Naive thymus-derived CD4-positive, alpha-beta T cell (primary cell): ENCODE measurements at regions not wholly inside any gene's neighbourhood (a gene's known extent, or its start where the extent isn't known, plus 50 kb on each side); places are given as distances from the start of the nearest gene placed in this dataset.

ENCODE experiments used
- ATAC-seq: fragments of 150-1000 bp; cut with Tn5 transposase; 2 replicates; pipeline ENCODE4 v1.10.0; 2021; ENCODE audit warnings: mild to moderate bottlenecking, moderate library complexity
- CTCF ChIA-PET: fragments of 350-600 bp; sonication (Branson Sonifier 250); formaldehyde crosslinking; loops from one replicate; lab custom pipeline; 2021; ENCODE audit warnings: antibody characterized with exemption; lab: Charles Lee
- POLR2A ChIA-PET: fragments of 350-600 bp; sonication (Branson Sonifier 250); formaldehyde crosslinking; loops from one replicate; lab custom pipeline; 2021; ENCODE audit warnings: antibody characterized with exemption, inconsistent platforms; lab: Charles Lee
- DNase-seq, 9 donors: peaks; one replicate each; pipeline versions ENCODE4 v3.0.0 to v3.0.0-alpha.2; 2020 to 2022; ENCODE audit warnings: mixed read lengths in 1 of 9
- H3K27ac ChIP-seq: one replicate; pipeline ENCODE4 v1.7.0; 2013; ENCODE audit warnings: mild to moderate bottlenecking, low read depth, low read length, moderate library complexity
- H3K27me3 ChIP-seq, 2 donors: one replicate each; pipeline ENCODE4 v1.7.0; 2013; ENCODE audit warnings: low read length in 2 of 2, mild to moderate bottlenecking in 2 of 2, moderate library complexity in 2 of 2; ENCODE audit not compliant: control insufficient read depth in 2 of 2, insufficient read depth in 2 of 2
- H3K36me3 ChIP-seq, 3 experiments: 1 replicate in 2 of 3; 2 replicates in 1 of 3; pipeline ENCODE4 v1.7.0; 2013; ENCODE audit warnings: low read length in 3 of 3, mild to moderate bottlenecking in 3 of 3, moderate library complexity in 1 of 3; ENCODE audit not compliant: insufficient read depth in 3 of 3, control insufficient read depth in 2 of 3
- H3K4me1 ChIP-seq, 2 donors: one replicate each; pipeline ENCODE4 v1.7.0; 2013; ENCODE audit warnings: low read length in 2 of 2, mild to moderate bottlenecking in 2 of 2, moderate library complexity in 1 of 2; ENCODE audit not compliant: control insufficient read depth in 2 of 2, insufficient read depth in 2 of 2
- H3K4me3 ChIP-seq: 2 replicates; pipeline ENCODE4 v1.7.0; 2013; ENCODE audit warnings: mild to moderate bottlenecking, low read length
- H3K9me3 ChIP-seq, 3 experiments: 1 replicate in 2 of 3; 2 replicates in 1 of 3; pipeline ENCODE4 v1.7.0; 2013; ENCODE audit warnings: low read length in 3 of 3; ENCODE audit not compliant: control insufficient read depth in 2 of 3
- H3K27ac Mint-ChIP-seq, 9 donors: one replicate each; pipeline ENCODE4 v1.8.0; 2020 to 2022; ENCODE audit warnings: mixed read lengths in 9 of 9, mild to moderate bottlenecking in 8 of 9, moderate library complexity in 5 of 9, inconsistent platforms in 2 of 9
- H3K27me3 Mint-ChIP-seq, 5 donors: one replicate each; pipeline ENCODE4 v1.8.0; 2021 to 2022; ENCODE audit warnings: mixed read lengths in 5 of 5, mild to moderate bottlenecking in 1 of 5
- H3K36me3 Mint-ChIP-seq, 5 donors: one replicate each; pipeline ENCODE4 v1.8.0; 2020 to 2022; ENCODE audit warnings: mixed read lengths in 5 of 5, mild to moderate bottlenecking in 3 of 5, inconsistent platforms in 1 of 5
- H3K4me1 Mint-ChIP-seq, 7 donors: one replicate each; pipeline ENCODE4 v1.8.0; 2020 to 2022; ENCODE audit warnings: mixed read lengths in 7 of 7, mild to moderate bottlenecking in 3 of 7, inconsistent platforms in 1 of 7
- H3K4me3 Mint-ChIP-seq, 10 donors: one replicate each; pipeline ENCODE4 v1.8.0; 2020 to 2022; ENCODE audit warnings: mild to moderate bottlenecking in 10 of 10, mixed read lengths in 10 of 10, moderate library complexity in 6 of 10, inconsistent platforms in 2 of 10
- H3K9me3 Mint-ChIP-seq, 11 donors: one replicate each; pipeline ENCODE4 v1.8.0; 2020 to 2022; ENCODE audit warnings: mixed read lengths in 11 of 11, mild to moderate bottlenecking in 4 of 11, inconsistent platforms in 1 of 11, moderate library complexity in 1 of 11
- intact Hi-C, 2 donors: fragments of 100-400 bp; cut with micrococcal nuclease; formaldehyde crosslinking; loops; one replicate each; pipeline ENCODE4 v1.15.1; 2023

DNA sequence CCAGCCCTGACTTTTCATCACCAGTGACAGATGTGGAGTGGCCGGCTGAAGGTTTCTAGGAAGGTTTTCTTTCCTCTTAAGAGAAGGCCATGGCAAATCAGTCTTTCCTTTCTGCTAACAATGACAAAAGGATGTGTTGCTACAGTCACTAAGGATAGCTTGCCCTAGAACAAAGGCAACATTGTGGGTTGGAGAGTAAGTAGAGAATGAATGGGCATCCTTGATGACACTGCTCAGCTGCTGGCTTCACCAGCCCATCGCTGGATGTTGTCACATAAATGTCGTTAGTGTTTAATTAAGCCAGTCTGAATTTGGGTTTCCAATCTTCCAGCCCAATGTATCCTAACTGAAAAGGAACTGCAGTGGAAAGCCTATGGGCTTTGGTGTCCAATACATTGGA, 168.4 kb downstream of the ZIC5 start:
- peaks cover 0 to 5% (median 0%) of the 10 kb centered on the region in 7 donors for H3K4me1 Mint-ChIP-seq
- CTCF ChIA-PET, result no interaction called here

GRCh38 chr13:99802416-99802815, 169.2 kb downstream of the ZIC5 start:
- Mint-ChIP-seq H3K4me1 (peaks cover 0 to 5% (median 0%) of the 10 kb centered on the region in 7 donors), H3K27me3 (no peaks in the 10 kb centered on the region), H3K9me3 (peaks cover 0 to 4% (median 0%) of the 10 kb centered on the region in 11 donors), H3K4me3 (no peak overlapping the region), H3K27ac (no peak overlapping the region), H3K36me3 (peaks cover 0 to 19% (median 5%) of the 10 kb centered on the region in 5 donors)
- Histone ChIP-seq H3K27ac (no peak overlapping the region), H3K36me3 (no peaks in the 10 kb centered on the region), H3K27me3 (no peaks in the 10 kb centered on the region), H3K4me1 (no peaks in the 10 kb centered on the region), H3K9me3 (no peaks in the 10 kb centered on the region), H3K4me3 (no peak overlapping the region)
- intact Hi-C loops, result no loop called here
- no peak for DNase-seq
- ATAC-seq, result no peak
- POLR2A ChIA-PET, result no interaction called here
- CTCF ChIA-PET, result no interaction called here

More for the DNA sequence above, 168.4 kb downstream of the ZIC5 start:
- POLR2A ChIA-PET, result no interaction called here
- Histone ChIP-seq H3K27ac (no peak overlapping the region), H3K4me1 (no peaks in the 10 kb centered on the region), H3K9me3 (no peaks in the 10 kb centered on the region), H3K27me3 (no peaks in the 10 kb centered on the region), H3K36me3 (no peaks in the 10 kb centered on the region), H3K4me3 (no peak overlapping the region)
- H3K4me3 Mint-ChIP-seq, result no peak overlapping the region
- DNase-seq (no peak), ATAC-seq (no peak)
- intact Hi-C loops, result no loop called here
- H3K27me3 Mint-ChIP-seq, result no peaks in the 10 kb centered on the region
- no peak overlapping the region for H3K27ac Mint-ChIP-seq
- peaks cover 0 to 20% (median 5%) of the 10 kb centered on the region in 5 donors for H3K36me3 Mint-ChIP-seq
- peaks cover 0 to 4% (median 0%) of the 10 kb centered on the region in 11 donors for H3K9me3 Mint-ChIP-seq

DNA sequence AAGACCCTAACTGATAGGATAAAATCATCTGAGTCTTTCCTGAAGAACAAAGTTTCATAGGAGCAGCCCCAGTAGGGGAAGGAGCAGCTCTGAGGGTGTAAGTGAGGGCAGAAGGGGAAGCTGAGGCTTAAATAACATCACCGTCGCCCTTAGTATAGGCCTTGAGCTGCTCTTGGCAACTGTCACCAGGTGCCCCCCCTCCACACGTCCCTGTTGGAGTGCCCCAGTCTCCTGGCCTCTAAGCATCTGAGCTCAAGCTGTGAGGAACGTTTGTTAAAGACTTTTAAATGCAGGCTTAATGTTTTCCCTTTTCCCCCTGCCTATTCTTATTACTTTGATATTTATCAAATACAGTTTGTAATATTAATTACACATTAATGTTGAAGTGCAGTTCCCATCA, 170.6 kb downstream of the ZIC5 start:
- ATAC-seq (no peak), DNase-seq (no peak)
- no peak overlapping the region for H3K27ac Mint-ChIP-seq
- no peak overlapping the region for H3K4me3 Mint-ChIP-seq
- ChIA-PET POLR2A (no interaction called here), CTCF (no interaction called here)
- no peaks in the 10 kb centered on the region for H3K36me3 ChIP-seq
- no peaks in the 10 kb centered on the region for H3K9me3 ChIP-seq
- no peak overlapping the region for H3K27ac ChIP-seq
- no peak overlapping the region for H3K4me3 ChIP-seq
- H3K27me3 ChIP-seq, result no peaks in the 10 kb centered on the region
- peaks cover 0 to 4% (median 0%) of the 10 kb centered on the region in 11 donors for H3K9me3 Mint-ChIP-seq
- peaks cover 0 to 5% (median 0%) of the 10 kb centered on the region in 7 donors for H3K4me1 Mint-ChIP-seq
- H3K27me3 Mint-ChIP-seq, result no peaks in the 10 kb centered on the region
- intact Hi-C loops, result no loop called here
- peaks cover 0 to 17% (median 5%) of the 10 kb centered on the region in 5 donors for H3K36me3 Mint-ChIP-seq
- H3K4me1 ChIP-seq, result no peaks in the 10 kb centered on the region

GRCh38 chr13:99800011-99800410, 171.6 kb downstream of the ZIC5 start:
- ChIA-PET CTCF (no interaction called here), POLR2A (no interaction called here)
- Histone ChIP-seq H3K27me3 (no peaks in the 10 kb centered on the region), H3K4me3 (no peak overlapping the region), H3K36me3 (no peaks in the 10 kb centered on the region), H3K27ac (no peak overlapping the region), H3K4me1 (no peaks in the 10 kb centered on the region), H3K9me3 (no peaks in the 10 kb centered on the region)
- Mint-ChIP-seq H3K36me3 (peaks cover 0 to 18% (median 5%) of the 10 kb centered on the region in 5 donors), H3K4me3 (no peak overlapping the region), H3K4me1 (peaks cover 0 to 5% (median 0%) of the 10 kb centered on the region in 7 donors), H3K27ac (no peak overlapping the region), H3K9me3 (peaks cover 0 to 5% (median 0%) of the 10 kb centered on the region in 11 donors), H3K27me3 (no peaks in the 10 kb centered on the region)
- intact Hi-C loops, result no loop called here
- DNase-seq, result no peak
- ATAC-seq, result no peak

GRCh38 chr13:99798756-99799155, 172.8 kb downstream of the ZIC5 start:
- ChIA-PET POLR2A (no interaction called here), CTCF (no interaction called here)
- Mint-ChIP-seq H3K36me3 (peaks cover 0 to 17% (median 0%) of the 10 kb centered on the region in 5 donors), H3K27ac (no peak overlapping the region), H3K4me3 (no peak overlapping the region), H3K9me3 (peaks cover 0 to 5% (median 0%) of the 10 kb centered on the region in 11 donors), H3K4me1 (peaks cover 0 to 5% (median 0%) of the 10 kb centered on the region in 7 donors), H3K27me3 (no peaks in the 10 kb centered on the region)
- Histone ChIP-seq H3K4me3 (no peak overlapping the region), H3K9me3 (no peaks in the 10 kb centered on the region), H3K36me3 (no peaks in the 10 kb centered on the region), H3K27ac (no peak overlapping the region), H3K4me1 (no peaks in the 10 kb centered on the region), H3K27me3 (no peaks in the 10 kb centered on the region)
- intact Hi-C loops, result no loop called here
- no peak for ATAC-seq
- no peak for DNase-seq

- DNase-seq, result no peak
- Histone ChIP-seq H3K27ac (no peak overlapping the region), H3K9me3 (no peaks in the 10 kb centered on the region), H3K36me3 (no peaks in the 10 kb centered on the region), H3K4me3 (no peak overlapping the region), H3K4me1 (no peaks in the 10 kb centered on the region), H3K27me3 (no peaks in the 10 kb centered on the region)
- intact Hi-C loops, result no loop called here
- peaks cover 0 to 5% (median 0%) of the 10 kb centered on the region in 11 donors for H3K9me3 Mint-ChIP-seq
- H3K27ac Mint-ChIP-seq, result no peak overlapping the region
- H3K27me3 Mint-ChIP-seq, result no peaks in the 10 kb centered on the region
- ChIA-PET CTCF (no interaction called here), POLR2A (no interaction called here)
- H3K36me3 Mint-ChIP-seq, result peaks cover 0 to 16% (median 0%) of the 10 kb centered on the region in 5 donors
- no peak overlapping the region for H3K4me3 Mint-ChIP-seq
- peaks cover 0 to 5% (median 0%) of the 10 kb centered on the region in 7 donors for H3K4me1 Mint-ChIP-seq
- ATAC-seq, result no peak
Measured at GRCh38 chr13:99797691-99798090, 173.9 kb downstream of the ZIC5 start.

DNA sequence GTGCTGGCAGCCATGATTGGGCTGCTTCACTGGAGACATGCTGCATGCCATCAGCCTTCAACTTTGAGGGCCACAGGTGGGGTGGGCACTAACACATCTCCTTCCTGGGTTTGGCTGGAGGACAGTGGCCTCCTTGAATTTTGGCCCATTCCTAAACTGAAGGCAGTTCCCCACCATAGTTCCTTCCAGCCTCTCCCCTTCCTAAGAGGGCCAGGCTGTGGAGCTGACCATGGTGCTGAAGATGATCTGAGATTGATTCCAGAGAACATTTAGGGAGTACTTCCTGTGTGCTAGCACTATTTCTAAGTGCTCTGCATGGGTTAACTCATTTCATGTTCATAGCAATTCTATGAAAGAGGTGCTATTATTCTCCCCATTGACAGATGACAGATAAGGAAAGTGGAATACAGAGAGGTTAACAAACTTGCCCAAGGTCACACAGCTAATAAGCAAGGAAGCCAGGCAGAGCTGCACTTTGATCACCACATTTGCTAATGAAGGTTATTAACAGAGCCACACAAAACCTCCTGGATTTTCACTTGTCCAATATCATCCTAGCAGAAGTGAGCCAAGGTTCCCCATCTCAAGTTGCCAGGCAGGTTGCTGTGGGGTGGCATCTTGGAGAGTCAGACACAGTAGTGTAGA, 175.3 kb downstream of the ZIC5 start:
- Mint-ChIP-seq H3K36me3 (peaks cover 0 to 21% (median 7%) of the 10 kb centered on the region in 5 donors), H3K27me3 (no peaks in the 10 kb centered on the region), H3K4me1 (peaks cover 0 to 5% (median 0%) of the 10 kb centered on the region in 7 donors), H3K27ac (no peak overlapping the region), H3K4me3 (no peak overlapping the region), H3K9me3 (peaks cover 0 to 5% (median 0%) of the 10 kb centered on the region in 11 donors)
- H3K27me3 ChIP-seq, result no peaks in the 10 kb centered on the region
- POLR2A ChIA-PET, result interaction anchor here (0.7 kb wide), 1 partner anchor 671 kb away, joined by 3 read pairs; no protein-coding TSS in a partner anchor
- H3K27ac ChIP-seq, result no peak overlapping the region
- no peak for ATAC-seq
- H3K9me3 ChIP-seq, result no peaks in the 10 kb centered on the region
- H3K4me1 ChIP-seq, result no peaks in the 10 kb centered on the region
- H3K36me3 ChIP-seq, result no peaks in the 10 kb centered on the region
- peak in 3 of 9 donors; percentile 6 to 24 (median 11) for DNase-seq
- CTCF ChIA-PET, result no interaction called here
- no peak overlapping the region for H3K4me3 ChIP-seq
- intact Hi-C loops, result no loop called here
